ENCODE measurements at regions not wholly inside any gene's neighbourhood (a gene's known extent, or its start where the extent isn't known, plus 50 kb on each side); places are given as distances from the start of the nearest gene placed in this dataset.
"Not testable (repeated sequence)": the region's sequence is repeated elsewhere in the genome, so short reads cannot be mapped to it uniquely, and the experiment has no call there.

DNA sequence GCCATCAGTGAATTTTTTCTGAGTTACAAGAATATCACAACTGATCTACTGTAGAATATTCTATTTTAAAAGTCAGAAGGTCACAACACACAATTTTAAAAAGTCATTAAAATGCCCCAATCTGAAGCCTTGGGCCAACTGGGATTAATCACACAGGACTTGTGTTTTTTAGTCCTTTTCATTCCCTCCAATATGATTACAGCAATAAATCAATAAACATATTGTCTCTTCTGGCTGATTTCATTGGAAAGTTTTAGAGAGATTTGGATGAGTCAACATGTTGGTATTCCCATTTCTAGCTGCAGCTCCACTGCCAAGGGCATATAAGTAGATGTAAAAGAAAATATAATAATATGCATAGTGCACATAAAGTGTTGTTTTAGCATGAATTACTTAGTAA is 85.8 kb downstream of the NIBAN1 start:
- DNase-seq (ENCODE audit: low read depth), result peak; percentile 66

DNA sequence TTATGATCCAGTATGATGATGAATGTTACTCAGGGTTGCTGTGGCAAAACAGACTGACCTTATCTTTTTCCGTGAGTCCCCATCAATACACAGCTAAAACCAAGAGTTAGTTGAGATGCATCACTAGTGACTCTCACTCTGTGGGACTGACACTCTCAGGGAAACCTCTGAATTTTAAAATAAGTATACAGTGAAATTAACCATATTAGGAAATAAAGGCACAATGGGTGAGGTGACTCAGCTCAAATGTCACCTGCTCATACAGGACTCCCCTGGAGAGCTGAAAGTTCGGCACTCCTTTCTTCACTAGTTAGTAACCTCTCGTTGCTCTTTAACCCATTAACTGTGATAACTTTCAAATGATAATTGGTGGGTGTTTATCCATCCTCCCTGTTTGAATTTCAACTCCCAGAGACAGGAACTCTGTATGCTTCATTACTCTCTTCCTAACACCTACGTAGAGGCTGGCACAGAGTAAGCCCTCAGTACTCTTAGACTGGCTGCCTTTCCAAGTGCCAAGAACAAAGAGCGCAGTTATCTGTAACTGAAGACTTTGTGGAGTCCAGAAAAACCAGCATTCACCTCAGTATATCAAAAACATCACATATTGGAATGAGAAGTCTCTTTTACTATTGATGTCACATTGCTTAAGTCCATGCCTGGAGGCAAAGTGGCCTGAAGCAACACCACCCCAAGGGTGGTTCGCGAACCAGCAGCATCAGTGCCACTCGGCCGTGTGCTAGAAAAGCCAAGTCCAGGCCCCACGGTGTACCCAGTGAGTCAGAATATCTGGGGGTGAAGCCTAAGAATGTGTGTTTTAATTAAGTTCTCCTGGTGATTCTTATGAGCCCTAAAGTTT is 91.1 kb downstream of the NIBAN1 start:
- peak; percentile 82 for DNase-seq (ENCODE audit: low read depth)

DNA sequence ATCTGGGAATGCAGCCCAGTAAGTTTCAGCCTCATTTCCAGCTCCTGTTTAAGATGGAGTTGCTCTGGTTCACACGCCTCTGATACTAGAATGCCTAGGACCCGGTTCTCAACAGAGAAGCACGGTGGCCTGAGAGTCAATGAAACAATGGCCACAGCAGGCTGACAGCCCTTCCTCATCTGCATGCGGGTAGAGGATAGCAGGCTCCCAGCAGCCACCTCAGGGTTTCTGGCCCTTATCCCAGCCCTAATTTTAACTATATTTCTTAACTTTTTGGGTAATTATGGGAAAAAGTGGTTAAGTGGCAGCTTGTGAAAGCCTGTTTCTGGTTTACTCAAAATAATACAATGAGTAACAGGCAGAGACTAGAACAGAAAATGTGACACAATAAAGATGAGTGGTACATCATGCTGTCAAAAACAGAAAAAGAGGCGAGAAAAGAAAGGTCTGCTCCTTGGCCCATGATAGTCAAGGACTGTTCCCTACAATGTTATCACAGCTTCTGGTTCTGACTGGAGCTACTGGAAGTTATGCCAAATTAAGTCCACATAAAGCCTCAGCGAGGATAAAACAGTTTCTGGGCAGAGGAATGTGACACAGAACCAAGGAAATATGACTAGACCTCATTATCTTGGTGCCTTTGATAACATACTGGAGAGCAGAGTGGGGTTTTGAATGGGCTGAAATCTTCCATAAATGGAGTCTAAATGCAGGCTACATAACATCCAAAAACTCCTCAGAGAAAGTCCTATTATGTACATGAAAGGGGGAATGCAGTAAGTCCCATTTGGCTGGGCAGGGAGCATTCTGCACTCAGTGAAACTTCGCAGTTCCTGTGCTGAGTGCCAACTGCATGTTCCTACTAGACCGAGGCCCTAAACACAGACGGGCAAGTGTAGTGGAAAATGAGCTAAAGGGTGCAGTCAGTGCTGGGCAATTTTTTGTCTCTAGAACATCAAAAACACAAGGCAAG is 92.1 kb downstream of the NIBAN1 start:
- DNase-seq (ENCODE audit: low read depth), result peak; percentile 36

DNA sequence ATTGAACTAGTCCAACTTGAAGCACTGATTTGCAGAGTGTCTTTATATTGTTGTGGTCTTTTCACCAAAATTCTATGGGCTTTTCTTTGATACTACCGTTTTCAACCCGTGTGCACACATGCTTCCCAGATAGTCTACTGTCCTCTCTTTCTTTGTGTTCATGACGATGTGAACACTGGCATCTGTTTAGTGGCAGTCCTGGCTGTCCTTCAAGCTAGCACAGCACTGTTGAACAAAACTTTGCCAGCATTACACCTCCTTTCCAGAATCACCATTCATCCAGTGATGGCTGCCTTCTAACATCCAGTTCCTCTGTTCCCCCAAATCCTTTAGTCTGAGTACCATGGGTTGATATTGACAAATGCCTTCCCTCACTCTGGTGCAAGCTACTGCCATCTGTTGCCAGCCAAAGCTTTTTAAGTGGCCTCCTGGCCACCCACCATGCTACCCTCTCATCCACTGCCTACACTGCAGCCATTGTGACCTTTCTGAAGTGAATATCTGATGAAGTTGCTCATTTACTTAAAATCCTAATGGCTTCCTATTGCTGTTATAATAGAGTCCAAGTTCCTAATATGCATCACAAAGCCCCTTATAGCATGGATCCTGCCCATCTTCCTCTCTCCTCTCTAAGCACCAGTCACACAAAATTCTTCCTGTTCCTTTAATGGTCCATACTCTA is 94.3 kb downstream of the NIBAN1 start:
- no peak for DNase-seq (ENCODE audit: low read depth)

DNA sequence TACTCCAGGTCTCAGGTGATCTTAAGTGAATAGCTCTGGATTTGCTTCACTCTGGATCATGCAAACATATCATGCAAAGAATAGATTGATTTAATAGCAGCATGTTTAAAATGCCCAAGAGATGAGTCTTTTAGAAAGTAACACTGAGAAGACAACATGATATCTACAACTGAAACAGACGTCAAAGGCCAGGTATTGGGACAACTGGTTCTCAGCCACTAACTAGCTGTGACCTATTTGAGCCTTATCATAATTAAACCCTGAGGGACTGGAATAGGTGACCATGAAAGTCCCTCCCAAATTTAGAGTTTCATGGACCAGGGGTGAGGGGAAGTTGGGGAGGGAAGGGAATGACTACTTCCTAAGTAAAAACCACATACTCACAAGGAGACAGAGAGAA is 95.7 kb downstream of the NIBAN1 start:
- DNase-seq (ENCODE audit: low read depth), result no peak

DNA sequence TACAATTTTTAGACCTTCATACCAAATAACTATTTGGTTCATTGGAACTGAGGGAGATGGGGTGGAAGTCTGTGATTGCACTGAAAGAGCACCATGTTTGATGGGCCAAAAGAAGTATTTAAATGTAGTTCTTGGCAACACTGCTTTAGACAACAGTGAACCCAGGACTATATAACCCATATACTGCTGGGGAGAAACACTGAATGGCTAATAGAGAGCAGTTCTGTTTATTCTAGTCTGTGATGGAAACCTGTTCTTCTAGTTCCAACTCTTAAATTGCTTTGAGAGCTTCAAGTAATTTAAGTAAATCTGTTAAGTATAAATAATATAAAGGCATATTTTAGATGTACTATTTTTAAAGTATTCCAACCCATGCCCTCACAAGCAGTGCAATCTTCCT is 96.3 kb downstream of the NIBAN1 start:
- no peak for DNase-seq (ENCODE audit: low read depth)

DNA sequence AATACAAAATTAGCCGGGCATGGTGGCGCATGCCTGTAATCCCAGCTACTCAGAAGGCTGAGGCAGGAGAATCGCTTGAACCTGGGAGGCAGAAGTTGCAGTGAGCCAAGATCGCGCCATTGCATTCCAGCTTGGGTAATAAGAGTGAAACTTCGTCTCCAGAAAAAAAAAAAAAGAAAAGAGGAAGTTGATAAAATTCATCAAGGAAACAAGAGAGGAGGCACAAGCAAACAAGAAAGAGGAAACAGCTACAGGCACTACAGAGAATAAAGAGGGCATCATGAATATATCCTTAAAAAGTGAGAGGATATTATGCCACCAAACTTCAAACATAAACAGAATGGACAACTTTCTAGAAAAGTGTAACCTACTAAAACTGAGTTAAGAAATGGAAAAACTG is 98.3 kb downstream of the NIBAN1 start:
- not testable (repeated sequence) for DNase-seq (ENCODE audit: low read depth)

DNA sequence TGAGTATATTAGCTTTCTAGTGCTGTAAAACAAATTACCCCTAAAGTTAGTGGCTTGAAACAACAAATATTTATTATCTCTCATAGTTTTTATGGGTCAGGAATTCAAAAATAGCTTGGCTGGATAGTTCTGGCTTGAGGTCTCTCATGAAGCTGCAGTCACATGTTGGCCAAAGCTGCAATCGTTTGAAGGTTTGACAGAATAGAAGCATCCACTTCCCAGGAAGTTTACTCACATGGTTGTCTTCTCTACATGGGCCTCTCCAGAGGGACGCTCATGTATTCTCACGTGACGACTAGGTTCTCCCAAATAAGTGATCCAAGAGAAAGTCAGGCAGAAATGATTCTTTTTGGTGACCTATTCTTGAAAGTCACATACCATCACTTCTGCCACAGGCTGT is 99.1 kb downstream of the NIBAN1 start:
- no peak for DNase-seq (ENCODE audit: low read depth)

DNA sequence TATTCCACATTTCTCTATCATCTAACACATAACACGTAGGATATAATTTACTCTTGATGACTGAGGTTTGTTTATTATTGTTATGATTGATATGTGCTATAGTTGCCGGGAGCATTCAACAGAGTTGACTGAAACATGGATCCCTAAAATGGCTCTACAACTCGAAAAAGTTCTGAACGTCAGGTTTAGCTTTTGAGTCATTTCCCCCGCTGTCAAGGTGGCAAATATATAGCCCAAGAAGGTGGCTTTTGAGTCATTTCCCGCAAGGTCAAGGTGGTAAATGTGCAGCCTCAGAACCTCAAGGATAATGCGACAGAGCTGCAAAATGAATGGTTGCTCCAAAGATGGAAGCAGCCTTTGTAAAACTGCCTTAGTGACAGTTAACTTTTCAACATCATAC is 104.0 kb downstream of the NIBAN1 start:
- no peak for DNase-seq (ENCODE audit: low read depth)

DNA sequence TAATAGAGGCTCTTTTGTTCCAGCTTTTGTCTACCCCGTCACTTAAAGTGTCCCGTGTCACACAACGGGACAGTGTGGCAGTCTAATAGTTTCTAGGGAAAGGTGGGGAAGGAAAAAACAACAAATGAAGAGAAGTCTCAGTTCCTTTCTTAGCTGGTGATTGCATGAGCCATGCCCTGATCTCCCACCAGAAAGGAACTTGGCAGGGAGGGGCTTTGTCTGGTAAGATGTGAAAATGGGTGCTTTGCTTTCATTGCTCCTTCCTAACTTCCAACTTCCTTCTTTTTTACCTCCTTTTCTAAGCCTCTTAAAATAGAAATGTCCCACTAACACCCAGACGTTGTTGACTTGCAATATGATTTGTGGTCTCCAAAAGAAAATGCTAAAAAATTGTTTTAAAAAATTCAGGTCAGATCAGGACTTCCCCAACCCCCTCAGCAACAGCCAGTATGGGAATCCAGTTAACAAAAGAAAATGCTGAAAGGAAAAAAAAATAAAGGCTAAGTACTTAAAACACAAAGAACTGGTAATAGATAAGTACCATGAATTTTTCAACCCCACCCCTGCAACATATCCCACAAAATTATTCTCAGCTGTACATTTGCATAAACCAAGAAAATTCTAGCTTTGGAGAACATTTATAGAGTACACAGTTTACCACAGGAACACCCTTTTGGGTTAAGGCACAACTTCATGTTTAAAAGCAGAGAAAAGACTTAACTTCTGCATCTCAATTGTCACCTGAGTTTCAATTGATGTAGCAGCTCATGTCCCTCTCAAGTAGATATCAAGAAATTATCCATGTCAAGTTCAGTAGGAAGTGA is 106.2 kb downstream of the NIBAN1 start:
- no peak for DNase-seq (ENCODE audit: low read depth)

DNA sequence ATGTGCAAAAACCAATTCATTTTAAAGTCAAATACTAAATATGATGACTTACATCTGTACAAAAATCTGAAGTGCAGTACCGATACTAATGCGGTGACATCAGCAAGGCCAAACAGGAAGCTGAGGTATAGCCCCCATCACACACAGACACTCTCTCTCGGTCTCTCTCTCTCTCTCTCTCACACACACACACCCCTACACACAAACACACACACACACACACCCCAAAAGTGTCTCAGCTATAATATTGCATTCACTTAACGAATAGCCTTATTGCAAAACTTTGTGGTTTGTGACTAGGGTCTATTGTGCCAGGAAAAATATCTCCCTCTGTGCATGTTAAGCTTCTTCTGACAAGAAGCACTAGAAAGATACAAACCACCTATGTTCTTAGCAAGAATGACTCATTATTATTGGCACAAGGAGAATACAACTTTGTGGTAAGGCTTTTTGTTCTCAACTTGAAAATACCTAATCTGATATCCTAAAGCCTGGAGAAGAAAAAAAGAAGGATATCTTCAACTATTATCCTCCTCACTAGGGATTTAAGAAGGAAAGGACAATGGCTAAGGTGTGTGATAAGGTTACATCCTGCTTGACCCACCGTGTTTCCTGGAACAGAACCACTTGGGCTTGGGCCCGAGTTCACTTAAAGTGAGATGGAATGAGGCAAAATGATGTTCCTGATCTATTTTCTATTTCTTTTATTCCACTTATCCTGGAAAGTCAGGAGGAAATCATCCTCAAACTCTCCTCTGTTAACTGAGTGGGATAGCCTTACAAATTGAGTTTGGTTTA is 107.1 kb downstream of the NIBAN1 start:
- peak; percentile 99 for DNase-seq (ENCODE audit: low read depth)

DNA sequence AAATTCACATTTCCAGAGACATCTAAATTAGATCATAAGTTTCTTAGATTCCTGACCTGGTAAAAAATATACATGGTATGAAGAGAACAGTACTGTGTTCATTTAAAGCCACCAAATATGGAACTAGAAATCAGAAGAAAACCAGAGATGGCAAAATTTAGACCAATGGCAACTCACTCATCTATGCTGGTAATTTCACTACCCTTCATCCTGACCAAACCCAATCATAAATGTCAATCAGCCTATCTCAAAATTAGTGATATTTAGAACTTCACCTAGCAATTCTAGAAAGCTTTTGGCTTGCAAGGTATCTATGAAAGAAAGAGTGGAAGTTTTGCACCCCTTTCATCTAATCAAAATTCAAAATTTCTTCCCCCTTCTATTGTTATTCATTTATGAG is 107.7 kb downstream of the NIBAN1 start:
- DNase-seq (ENCODE audit: low read depth), result no peak

DNA sequence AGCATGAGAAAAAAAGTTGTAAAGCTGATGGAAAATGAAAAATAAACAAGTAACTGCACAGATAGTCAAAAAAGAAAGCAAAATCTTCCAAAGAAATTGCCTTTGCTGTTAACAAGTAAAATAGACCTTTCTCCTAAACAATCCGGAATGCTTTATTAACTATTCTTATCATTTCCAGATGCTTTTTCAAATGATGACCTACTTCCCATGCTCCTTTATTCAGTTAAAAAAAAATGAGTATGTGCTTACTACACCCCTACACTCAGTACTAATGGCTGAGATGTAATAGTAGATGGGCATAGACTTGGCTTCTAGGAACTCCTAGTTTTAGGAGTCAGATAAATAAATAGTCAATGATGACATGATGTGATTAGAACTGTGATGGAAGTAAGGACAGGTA is 108.5 kb downstream of the NIBAN1 start:
- DNase-seq (ENCODE audit: low read depth), result no peak

DNA sequence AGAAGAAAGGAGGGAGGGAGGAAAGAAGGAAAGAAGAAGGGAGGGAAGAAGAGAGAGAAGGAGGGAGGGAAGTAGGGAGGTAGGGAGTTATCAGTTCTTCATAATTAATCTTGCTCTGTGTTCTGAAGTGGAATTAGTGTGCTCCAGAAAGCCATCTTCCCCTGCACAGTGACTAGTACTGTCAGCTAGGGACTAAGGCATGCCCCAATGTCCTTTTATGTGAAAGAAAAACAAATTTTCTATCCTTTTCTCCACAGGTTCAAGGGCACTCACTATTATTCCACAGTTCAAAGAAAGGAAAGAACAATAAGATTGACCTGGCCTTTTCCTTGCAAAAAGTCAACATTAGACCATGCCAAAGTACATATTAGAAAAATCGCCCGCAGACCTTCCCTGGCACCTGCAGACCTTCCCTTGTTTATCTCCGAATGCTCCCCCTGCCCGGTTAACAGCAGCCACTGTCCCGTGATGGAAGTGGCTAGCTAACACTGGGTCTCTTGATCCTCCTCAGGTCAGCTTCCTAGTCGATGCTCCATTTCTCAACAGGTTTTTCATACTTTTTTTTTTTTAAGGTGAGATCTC is 107.2 kb upstream of the EDEM3 start:
- DNase-seq (ENCODE audit: low read depth), result no peak

DNA sequence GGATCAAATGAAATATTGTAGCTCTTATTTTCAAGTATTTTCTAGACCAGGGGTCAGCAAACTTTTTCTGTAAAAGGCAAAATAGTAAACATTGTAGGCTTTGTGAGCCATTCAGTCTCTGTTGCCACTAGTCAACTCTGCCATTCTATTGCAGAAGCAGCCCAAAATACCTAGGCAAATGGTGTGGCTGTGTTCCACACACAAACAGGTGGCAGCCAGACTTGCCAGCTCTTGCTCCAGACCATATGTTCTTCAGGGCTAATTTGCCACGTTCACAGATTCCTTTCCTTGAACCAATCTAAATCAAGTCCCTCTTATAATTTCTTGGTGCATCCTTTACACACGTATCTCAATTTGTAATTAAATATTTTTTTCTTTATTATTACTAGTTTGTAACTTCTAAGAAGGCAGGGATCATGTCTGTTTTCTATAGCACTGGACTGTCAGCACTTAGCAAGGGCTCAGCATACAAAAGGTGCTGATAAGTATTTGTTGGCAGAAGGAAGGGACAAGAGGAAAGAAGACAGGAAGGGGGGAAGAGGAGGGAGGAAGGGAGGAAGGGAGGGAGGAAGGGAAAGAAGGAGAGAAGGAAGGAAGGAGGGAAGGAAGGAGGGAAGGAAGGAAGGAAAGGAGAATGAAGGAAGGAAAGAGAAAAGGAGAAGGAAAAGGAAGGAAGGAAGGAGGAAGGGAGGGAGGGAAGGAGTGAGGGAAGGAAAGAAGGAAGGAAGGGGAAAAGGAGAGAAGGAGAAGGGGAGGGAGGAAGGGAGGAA is 106.5 kb upstream of the EDEM3 start:
- DNase-seq (ENCODE audit: low read depth), result no peak

DNA sequence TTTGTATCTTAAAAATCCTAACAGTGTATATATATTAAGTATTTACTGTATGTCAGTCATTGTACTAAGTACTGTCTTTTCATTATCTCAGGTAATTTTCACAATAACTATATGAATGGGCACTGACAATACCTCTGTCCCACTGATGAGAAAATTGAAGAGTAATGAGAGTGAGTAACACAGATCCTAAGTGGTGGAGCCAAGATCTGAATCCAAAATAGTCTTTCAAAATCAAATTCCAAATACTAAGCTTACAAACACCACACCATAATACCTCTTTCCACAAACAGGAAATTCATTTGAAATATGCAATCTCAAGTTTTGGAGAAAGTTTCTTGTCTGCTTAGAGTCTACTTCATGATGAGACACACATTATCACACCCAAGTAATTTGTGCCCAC is 105.9 kb upstream of the EDEM3 start:
- no peak for DNase-seq (ENCODE audit: low read depth)

DNA sequence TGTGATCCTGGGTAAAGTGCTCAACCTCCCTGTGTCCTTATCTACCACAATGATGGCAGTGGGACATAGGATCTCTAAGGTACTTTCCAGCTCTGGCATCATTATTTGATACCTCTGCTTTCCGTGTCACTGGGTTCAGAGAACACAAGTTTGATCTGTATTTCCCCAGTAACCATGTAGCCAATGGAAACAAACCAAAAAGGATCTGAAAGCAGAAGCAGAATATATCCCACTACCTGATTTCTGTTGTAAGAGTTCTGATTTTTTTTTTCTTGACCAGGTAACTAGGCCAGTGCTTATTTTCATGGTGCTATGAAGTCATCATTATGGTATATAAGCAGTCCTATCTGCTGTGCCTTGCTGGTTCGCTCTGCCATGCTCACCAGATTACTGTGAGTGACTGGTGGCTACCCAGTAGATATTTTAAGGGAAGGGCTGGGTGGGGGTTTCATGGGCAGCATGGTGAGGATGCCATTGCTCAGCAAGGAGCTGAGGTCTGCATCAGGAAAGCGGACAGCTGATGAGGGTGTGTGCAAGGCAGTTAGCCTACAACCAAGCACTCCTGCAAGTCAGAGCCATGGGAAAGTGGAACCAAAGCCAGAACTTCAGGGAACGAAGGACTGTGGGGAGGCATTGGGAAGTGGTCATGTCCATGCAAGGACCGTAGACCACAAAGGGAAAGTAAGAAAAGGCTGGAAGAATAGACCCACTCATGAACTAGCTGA is 104.9 kb upstream of the EDEM3 start:
- DNase-seq (ENCODE audit: low read depth), result no peak

DNA sequence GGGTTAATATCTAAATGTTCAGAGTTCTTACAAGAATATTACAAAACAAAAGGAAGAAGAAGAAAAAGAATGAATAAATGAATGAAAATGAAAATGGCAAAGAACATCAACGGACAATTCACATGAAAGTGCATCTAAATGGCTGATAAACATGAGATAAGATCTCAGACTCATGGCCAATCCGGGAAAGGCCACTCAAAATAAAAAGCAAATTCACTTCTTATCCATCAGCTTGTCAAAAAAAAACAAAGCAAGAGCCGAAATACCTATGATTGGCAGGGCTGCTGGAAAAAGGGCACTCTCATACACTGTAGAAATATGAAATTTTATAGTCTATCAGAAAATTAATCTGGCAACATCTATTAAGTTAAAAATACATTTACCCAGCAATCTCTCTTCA is 103.6 kb upstream of the EDEM3 start:
- DNase-seq (ENCODE audit: low read depth), result no peak

Data from renal cortical epithelial cell (primary cell).